Activated naive CD4-positive, alpha-beta T cell treated with Interleukin-2 at 50 U/mL for 16 hours (primary cell): ENCODE measurements at regions not wholly inside any gene's neighbourhood (a gene's known extent, or its start where the extent isn't known, plus 50 kb on each side); places are given as distances from the start of the nearest gene placed in this dataset.

Source experiments
- DNase-seq: peaks from one replicate; pipeline ENCODE4 v3.0.0-alpha.2; 2020

DNA sequence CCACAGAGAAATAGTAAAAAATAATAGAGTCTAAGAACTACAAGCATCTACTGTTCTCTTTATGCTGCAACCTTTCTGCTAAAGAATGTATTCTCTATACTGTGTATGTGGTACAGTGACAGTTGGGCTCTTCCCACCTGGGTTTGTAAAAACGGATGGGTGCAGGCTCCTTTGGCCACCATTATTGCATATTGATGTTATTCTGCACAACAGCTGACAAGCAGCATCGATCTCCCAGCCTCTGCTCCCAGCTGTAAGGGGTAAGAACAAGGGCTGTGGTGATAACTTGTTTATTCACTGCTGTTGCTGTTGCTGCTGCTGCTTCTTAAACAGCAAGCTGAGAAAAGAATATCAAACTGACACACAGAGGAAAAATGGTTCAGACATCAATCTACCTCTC is 56.1 kb downstream of the KCNRG start:
- no peak for DNase-seq

- no peak for DNase-seq
These were observed 57.4 kb downstream of the KCNRG start for GRCh38 chr13:50072676-50073075.

DNA sequence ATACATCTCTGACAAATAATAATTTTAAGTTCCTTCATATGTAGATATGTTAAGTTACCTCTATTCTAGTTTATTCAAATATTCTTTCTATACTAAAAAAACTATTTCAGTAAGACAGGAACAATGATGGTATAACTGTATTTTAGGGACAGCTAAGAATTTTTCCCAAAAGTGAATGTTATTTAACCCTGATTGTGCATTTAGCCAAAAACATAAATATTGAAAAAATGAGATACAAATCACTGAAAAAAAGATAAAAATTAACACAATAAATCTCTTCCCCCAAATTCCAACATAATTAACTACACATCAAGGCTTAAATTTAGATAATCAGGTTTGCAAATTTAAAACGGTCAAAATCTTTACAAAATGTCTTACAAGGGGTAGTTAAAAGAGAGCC is 58.1 kb downstream of the KCNRG start:
- DNase-seq, result no peak

GRCh38 chr13:50074843-50075242 is 59.6 kb downstream of the KCNRG start:
- DNase-seq, result no peak

GRCh38 chr13:50075619-50076097 is 60.4 kb downstream of the KCNRG start:
- no peak for DNase-seq

DNA sequence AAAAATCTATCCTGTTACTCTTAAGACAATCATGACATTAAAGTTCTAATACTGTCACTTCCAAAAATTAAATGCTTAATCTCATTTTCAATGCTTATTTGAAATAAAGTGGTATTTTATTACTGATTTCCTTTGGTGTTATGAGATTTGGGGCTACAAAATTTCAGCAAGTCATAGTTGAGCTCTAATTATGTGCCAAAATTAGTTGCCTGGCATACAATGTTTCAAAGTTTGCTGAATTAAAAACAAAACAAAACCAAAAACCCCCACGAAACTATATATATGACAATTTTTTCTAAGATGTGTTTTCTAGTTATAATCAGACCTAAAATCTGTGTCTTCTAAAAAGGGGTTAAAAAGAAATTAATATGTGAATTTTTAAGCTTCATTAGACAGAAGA is 62.2 kb downstream of the KCNRG start:
- DNase-seq, result no peak

DNA sequence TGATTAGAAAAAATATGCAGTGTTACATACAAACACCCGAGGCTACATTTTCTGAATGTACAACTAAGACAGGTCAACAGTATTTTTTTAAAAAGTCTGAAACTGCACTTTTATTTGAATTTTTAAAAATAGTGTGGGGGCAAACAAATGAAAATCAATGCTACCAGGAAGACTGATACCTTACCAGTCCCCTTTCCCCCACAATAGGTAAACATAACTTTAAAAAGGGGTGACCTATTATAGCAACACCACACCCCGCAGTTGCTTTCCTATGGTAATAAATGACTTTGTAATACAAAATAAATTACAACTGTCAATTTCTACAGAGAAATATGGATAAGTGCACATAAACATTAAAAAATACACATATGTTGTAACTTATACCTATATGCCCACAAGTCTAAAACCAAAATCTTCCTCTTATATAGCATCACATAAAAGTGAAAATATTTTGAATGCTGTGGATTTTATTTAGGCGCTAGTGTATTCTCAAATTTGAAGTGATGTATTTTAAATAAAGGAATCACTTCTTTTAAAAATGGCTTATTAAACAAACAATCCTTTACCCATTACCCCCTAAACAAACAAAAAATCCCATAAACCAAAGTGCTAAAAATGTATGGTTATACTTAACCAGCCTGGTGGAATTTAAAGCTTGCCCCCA is 63.1 kb downstream of the KCNRG start:
- no peak for DNase-seq

DNA sequence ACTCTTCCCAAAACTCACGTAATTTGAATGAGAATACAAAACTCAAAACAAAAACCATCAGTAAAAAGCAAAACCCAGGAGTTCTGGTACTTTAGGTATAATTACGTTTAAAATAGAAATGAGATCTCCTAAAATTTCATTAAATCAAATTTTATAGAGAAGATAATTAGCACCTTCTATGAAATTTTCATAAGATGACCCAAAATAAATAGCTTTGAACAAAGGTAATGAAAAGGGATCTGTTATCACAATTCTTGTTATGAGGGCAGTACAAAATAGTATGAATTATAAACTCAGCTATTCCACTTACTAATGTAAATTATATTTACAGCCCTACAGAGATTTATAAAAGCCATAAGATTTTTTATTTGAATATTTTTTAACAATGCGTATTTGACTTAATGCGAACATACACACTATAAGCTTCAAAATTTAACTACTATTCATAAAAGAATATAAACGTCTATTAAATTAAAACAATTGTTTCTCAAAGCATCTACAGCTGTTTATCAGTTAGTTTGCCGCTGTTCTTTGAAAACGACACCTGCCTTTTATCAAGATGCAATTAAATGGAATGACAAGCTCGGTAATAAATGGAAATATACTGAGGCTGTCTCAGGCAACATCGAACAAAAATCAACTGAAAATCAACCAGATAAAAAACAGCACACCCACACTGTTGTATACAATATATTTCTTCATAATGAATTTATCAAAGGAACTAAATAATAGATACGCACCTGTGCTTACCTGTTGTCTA is 63.8 kb downstream of the KCNRG start:
- DNase-seq, result no peak

DNA sequence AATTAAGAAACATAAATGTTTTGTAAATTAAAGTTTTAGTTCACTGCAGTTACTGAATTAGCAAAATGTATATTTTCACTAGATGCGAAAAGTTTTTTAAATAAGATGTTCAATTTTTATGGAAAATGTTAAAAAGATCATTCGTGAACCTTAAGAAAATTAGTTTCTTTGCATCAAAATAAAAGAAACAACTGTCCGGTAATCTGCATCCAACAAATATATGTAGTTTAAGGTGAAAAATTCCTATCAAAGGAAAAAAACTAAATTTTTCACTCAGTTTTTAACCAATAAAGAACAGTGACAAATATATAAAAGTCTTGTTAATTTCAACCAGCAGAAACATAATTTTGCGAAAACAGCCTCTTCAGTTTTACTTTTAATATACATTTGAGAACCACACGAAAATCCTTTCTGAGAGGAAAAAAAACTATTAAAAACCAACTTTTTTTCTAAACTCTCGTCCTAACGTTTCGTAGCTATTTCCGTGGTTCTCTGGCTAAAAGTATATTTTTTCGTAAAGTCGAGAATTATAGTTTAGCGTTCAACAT is 64.5 kb downstream of the KCNRG start:
- no peak for DNase-seq

GRCh38 chr13:50080203-50080910 is 65.1 kb downstream of the KCNRG start:
- DNase-seq, result peak; percentile 51

DNA sequence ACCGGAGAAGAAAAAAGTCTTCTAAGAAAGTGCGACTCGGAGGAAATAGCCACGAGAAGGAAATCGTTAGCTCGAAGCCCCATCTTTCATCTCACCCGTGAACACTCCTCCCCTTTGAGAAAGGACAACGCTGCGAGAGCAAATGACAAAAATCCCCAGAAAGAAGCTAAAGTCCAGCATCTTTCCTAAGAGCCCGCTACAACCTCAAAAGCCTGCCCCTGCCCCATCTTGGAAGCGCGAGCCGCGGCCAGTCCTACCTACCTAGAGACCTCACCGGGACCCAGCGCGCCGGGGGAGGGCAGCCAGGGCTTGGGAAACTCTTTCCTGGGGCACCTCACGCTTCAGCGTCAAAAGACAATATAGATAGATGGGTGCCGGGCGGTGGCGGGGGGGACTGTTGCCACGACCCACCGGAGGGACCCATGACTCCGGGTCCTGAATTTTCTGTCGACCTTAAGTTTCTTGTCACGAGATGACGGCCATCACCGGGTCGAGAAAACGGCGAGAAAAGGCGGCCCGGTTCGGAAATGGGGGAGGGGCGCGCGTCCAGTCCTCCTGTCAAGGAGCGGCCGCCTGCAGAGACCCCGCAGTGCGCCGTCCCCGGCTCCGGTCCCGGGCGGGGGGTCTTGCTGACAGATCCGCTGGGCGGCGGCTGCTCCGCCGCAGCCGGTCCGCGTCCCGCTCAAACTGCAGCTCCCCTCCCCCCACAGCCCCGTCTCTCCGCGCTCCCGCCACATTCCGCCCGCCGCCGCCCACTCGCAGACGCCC is 65.9 kb downstream of the KCNRG start:
- peak; percentile 57 for DNase-seq

DNA sequence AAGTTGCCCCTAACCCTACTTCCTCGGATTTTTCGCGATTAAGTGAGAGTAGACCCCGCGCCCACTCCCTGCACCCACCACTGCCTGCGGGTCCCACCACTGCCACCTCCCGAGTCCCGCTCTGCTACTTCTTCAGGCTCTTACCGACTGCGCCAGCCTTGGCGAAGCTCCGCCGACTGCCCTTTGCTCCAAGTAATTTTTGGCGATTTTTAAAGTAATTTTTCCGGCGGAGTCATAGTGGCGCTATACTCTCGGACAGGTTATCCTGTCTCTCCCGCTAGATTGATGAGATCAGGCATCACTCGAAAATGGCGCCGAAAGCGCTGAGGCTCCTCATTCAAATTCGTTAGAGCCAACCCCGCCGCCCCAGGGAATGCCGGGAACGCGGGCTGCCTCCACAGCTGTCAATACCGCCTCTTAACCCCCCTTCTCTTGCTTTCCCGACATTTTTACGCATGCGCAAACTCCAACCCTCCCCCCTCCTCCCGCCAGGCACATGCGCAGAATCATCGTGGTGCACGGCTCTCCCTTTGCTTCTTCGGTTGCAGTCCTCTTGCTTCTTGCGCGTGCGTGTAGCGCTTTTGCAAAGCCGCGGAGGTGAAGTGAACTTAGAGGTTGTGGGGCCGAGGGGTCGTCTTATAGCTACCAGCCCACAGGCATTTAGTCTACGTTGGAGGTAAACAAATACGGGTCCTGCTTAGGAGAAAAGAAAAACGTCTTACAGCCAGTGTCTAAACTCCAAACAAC is 66.6 kb downstream of the KCNRG start:
- DNase-seq, result peak; percentile 98

DNA sequence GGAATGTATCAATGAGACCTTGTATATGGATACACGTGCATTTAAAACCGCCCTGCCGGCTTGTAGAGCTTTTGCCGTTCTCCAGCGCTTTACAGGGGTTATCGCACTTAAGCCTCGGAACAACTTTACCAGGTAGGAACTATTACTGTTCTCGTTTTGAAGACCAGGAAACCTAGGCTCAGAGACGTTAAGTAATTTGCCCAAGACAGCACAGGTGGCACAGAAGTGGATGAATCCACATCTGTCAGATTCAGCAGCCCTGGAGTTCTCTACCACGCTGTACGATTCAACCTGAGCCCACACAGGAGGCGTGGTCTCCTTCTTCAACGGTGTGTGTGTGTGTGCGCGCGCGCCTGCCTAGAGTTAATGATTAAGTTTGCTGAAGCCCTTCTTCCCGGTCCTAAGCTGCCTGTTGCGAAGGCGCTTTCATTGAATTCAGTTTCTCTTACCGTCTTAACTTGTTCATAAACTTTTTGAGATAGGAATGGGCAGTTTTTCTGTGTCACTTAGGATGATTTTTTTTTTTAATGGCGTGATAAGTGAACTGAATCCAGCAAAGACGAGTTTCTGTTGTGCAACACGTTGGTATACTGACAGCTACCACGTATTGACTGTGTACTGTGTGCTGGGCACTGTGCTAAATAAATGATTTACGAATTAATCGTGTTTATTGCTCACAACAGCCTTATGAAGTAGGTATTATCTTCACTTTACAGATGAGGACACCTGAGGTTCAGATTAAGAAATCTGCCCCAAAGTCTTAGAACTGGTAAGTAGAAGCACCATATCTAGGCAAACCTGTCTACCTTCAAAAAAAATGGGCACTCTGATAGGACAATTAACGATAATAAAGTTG is 67.4 kb downstream of the KCNRG start:
- peak; percentile 83 for DNase-seq

GRCh38 chr13:50085063-50085462 is 69.8 kb downstream of the KCNRG start:
- no peak for DNase-seq

DNA sequence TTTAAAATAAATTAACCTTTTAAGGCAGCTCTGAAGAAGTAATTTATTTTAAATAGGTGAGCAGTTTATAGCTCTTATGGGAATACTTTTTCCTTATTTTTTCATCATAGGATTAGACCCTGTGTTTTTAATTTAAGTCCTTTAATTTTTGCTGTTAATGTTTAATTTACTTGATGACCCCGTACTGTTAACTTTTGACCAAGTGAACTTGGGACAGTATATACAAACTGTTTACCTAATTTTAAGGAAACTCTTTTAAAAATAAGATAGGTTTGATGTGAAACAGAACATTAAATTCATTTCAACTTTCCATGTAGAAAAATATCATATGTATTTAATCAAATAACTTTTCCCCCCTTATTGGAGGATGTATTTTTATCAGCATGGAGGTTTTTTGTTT is 74.4 kb downstream of the KCNRG start:
- DNase-seq, result no peak

GRCh38 chr13:50090211-50090610 is 75.0 kb downstream of the KCNRG start:
- DNase-seq, result no peak

DNA sequence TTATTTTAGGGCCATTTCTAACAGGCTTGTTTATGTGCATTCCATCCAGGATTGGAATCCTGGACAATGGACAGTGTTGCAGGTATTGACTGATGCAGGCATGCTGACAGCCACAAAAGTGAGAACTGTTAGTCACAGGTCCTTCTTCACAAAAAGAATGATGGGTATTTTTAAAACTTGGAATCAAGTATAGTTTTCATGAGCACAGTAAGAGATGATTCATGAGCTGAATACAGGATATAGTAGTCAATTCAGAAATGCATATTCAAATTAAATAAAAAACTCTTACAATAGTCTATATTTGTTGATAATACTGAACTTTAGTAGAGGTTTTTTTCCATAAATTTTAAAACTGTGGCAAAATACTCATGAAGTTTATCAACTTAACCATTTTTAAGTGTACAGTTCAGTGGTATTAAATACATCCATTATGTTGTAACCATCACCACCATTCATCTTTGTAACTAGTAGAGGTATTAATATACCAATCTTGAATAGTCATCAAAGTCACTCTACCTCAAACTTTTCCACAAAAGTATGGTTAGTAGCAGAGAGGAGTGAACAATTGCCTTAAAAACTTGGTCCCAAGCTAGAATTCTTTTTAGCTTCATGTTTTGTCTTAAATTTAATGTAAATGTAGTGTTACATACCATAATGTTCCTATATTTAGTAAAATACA is 79.5 kb downstream of the KCNRG start:
- no peak for DNase-seq

- DNase-seq, result no peak
These were observed 83.4 kb downstream of the KCNRG start for GRCh38 chr13:50098693-50099092.

- DNase-seq, result no peak
These were observed 84.2 kb downstream of the KCNRG start for GRCh38 chr13:50099473-50099872.

DNA sequence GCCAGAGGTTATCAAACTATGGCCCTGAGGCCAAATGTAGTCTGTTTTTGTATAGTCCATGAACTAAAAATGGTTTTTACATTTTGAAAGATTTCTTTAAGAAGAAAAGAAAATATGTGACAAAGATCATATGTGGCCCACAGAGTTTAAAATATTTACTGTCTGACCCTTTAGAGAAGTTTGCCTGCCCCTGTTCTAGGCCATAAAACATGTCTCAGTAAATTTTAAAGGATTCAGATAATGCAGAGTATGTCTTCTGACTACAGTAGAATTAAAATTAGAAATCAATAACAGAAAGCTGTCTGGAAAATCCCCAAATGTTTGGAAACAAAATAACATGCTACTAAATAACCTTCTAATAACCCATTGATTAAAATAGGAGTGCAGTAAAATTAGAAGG is 86.3 kb downstream of the KCNRG start:
- no peak for DNase-seq
